ENCODE measurements at regions not wholly inside any gene's neighbourhood (a gene's known extent, or its start where the extent isn't known, plus 50 kb on each side); places are given as distances from the start of the nearest gene placed in this dataset.

DNA sequence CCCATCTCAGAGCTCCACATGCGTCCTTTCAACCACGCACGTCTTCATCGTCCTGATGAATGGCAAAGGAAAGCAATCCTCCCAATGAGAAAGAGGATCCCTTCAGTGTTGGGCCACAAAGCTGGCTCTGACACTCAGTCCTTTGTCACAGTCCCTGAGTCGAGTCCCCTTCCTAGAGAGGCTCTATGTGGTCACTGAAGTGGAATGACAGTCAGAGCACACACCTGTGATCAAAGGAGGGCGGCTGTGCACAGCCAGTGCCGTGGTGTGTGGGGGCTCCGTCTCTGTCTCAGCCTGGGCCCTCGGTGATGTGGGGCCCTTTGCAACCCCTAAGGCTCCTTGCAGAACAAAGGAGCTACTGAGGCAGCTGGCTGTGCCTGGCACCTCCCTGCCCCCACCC, 157.3 kb upstream of the APCDD1 start:
- no peak for TF ChIP-seq ZNF331 (CRISPR knock-in tag; IDR thresholded peaks at IDR 0.05; ENCODE audit: low read depth)
- TF ChIP-seq ZNF114 (CRISPR knock-in tag; IDR thresholded peaks at IDR 0.05), result no peak
- TF ChIP-seq NANOG (IDR thresholded peaks at IDR 0.05; ENCODE audit: borderline replicate concordance), result no peak
- TF ChIP-seq, protein P1, sequence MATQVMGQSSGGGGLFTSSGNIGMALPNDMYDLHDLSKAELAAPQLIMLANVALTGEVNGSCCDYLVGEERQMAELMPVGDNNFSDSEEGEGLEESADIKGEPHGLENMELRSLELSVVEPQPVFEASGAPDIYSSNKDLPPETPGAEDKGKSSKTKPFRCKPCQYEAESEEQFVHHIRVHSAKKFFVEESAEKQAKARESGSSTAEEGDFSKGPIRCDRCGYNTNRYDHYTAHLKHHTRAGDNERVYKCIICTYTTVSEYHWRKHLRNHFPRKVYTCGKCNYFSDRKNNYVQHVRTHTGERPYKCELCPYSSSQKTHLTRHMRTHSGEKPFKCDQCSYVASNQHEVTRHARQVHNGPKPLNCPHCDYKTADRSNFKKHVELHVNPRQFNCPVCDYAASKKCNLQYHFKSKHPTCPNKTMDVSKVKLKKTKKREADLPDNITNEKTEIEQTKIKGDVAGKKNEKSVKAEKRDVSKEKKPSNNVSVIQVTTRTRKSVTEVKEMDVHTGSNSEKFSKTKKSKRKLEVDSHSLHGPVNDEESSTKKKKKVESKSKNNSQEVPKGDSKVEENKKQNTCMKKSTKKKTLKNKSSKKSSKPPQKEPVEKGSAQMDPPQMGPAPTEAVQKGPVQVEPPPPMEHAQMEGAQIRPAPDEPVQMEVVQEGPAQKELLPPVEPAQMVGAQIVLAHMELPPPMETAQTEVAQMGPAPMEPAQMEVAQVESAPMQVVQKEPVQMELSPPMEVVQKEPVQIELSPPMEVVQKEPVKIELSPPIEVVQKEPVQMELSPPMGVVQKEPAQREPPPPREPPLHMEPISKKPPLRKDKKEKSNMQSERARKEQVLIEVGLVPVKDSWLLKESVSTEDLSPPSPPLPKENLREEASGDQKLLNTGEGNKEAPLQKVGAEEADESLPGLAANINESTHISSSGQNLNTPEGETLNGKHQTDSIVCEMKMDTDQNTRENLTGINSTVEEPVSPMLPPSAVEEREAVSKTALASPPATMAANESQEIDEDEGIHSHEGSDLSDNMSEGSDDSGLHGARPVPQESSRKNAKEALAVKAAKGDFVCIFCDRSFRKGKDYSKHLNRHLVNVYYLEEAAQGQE (IDR thresholded peaks at IDR 0.05; ENCODE audit: unreplicated experiment), result no peak
- TF ChIP-seq, protein P2, sequence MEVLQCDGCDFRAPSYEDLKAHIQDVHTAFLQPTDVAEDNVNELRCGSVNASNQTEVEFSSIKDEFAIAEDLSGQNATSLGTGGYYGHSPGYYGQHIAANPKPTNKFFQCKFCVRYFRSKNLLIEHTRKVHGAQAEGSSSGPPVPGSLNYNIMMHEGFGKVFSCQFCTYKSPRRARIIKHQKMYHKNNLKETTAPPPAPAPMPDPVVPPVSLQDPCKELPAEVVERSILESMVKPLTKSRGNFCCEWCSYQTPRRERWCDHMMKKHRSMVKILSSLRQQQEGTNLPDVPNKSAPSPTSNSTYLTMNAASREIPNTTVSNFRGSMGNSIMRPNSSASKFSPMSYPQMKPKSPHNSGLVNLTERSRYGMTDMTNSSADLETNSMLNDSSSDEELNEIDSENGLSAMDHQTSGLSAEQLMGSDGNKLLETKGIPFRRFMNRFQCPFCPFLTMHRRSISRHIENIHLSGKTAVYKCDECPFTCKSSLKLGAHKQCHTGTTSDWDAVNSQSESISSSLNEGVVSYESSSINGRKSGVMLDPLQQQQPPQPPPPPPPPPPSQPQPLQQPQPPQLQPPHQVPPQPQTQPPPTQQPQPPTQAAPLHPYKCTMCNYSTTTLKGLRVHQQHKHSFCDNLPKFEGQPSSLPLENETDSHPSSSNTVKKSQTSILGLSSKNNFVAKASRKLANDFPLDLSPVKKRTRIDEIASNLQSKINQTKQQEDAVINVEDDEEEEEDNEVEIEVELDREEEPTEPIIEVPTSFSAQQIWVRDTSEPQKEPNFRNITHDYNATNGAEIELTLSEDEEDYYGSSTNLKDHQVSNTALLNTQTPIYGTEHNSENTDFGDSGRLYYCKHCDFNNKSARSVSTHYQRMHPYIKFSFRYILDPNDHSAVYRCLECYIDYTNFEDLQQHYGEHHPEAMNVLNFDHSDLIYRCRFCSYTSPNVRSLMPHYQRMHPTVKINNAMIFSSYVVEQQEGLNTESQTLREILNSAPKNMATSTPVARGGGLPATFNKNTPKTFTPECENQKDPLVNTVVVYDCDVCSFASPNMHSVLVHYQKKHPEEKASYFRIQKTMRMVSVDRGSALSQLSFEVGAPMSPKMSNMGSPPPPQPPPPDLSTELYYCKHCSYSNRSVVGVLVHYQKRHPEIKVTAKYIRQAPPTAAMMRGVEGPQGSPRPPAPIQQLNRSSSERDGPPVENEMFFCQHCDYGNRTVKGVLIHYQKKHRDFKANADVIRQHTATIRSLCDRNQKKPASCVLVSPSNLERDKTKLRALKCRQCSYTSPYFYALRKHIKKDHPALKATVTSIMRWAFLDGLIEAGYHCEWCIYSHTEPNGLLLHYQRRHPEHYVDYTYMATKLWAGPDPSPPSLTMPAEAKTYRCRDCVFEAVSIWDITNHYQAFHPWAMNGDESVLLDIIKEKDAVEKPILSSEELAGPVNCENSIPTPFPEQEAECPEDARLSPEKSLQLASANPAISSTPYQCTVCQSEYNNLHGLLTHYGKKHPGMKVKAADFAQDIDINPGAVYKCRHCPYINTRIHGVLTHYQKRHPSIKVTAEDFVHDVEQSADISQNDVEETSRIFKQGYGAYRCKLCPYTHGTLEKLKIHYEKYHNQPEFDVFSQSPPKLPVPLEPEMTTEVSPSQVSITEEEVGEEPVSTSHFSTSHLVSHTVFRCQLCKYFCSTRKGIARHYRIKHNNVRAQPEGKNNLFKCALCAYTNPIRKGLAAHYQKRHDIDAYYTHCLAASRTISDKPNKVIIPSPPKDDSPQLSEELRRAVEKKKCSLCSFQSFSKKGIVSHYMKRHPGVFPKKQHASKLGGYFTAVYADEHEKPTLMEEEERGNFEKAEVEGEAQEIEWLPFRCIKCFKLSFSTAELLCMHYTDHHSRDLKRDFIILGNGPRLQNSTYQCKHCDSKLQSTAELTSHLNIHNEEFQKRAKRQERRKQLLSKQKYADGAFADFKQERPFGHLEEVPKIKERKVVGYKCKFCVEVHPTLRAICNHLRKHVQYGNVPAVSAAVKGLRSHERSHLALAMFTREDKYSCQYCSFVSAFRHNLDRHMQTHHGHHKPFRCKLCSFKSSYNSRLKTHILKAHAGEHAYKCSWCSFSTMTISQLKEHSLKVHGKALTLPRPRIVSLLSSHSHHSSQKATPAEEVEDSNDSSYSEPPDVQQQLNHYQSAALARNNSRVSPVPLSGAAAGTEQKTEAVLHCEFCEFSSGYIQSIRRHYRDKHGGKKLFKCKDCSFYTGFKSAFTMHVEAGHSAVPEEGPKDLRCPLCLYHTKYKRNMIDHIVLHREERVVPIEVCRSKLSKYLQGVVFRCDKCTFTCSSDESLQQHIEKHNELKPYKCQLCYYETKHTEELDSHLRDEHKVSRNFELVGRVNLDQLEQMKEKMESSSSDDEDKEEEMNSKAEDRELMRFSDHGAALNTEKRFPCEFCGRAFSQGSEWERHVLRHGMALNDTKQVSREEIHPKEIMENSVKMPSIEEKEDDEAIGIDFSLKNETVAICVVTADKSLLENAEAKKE (CRISPR knock-in tag; IDR thresholded peaks at IDR 0.05), result no peak
- no peak for TF ChIP-seq JUNB (IDR thresholded peaks at IDR 0.05; ENCODE audit: unreplicated experiment)
- TF ChIP-seq, protein P3, sequence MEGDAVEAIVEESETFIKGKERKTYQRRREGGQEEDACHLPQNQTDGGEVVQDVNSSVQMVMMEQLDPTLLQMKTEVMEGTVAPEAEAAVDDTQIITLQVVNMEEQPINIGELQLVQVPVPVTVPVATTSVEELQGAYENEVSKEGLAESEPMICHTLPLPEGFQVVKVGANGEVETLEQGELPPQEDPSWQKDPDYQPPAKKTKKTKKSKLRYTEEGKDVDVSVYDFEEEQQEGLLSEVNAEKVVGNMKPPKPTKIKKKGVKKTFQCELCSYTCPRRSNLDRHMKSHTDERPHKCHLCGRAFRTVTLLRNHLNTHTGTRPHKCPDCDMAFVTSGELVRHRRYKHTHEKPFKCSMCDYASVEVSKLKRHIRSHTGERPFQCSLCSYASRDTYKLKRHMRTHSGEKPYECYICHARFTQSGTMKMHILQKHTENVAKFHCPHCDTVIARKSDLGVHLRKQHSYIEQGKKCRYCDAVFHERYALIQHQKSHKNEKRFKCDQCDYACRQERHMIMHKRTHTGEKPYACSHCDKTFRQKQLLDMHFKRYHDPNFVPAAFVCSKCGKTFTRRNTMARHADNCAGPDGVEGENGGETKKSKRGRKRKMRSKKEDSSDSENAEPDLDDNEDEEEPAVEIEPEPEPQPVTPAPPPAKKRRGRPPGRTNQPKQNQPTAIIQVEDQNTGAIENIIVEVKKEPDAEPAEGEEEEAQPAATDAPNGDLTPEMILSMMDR (conservative IDR thresholded peaks at IDR 0.05; ENCODE audit: low read depth in 2 of 2), result no peak
- TF ChIP-seq EZH2phosphoT487 (IDR thresholded peaks at IDR 0.05; ENCODE audit: unreplicated experiment), result no peak
- TF ChIP-seq POLR2AphosphoS5 (IDR thresholded peaks at IDR 0.05; ENCODE audit: low read depth), result no peak
- no peak for TF ChIP-seq EZH2 (IDR thresholded peaks at IDR 0.05; ENCODE audit: low read depth, unreplicated experiment)
- no peak for TF ChIP-seq STAT1 (IDR thresholded peaks at IDR 0.05; ENCODE audit: unreplicated experiment)
- TF ChIP-seq, protein P4, sequence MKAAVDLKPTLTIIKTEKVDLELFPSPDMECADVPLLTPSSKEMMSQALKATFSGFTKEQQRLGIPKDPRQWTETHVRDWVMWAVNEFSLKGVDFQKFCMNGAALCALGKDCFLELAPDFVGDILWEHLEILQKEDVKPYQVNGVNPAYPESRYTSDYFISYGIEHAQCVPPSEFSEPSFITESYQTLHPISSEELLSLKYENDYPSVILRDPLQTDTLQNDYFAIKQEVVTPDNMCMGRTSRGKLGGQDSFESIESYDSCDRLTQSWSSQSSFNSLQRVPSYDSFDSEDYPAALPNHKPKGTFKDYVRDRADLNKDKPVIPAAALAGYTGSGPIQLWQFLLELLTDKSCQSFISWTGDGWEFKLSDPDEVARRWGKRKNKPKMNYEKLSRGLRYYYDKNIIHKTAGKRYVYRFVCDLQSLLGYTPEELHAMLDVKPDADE (IDR thresholded peaks at IDR 0.05), result no peak
- TF ChIP-seq CREB1 (CRISPR knock-in tag; IDR thresholded peaks at IDR 0.05; ENCODE audit: low read depth), result no peak
- H3K4me3 Mint-ChIP-seq, result no peak overlapping the region
- Histone ChIP-seq H3K4me2 (no peak overlapping the region), H3K27me3 (ENCODE audit: insufficient read depth) (no peaks in the 10 kb centered on the region), H3K27ac (ENCODE audit: low read depth) (no peak overlapping the region), H3K9me2 (ENCODE audit: insufficient read depth) (no peaks in the 10 kb centered on the region), H3K4me1 (ENCODE audit: insufficient read depth) (no peaks in the 10 kb centered on the region), H2AFZ (peak overlapping the region; percentile 38; the same call in 1 of the 2 replicates), H4K20me1 (replicated peaks; ENCODE audit: insufficient read depth) (no peaks in the 10 kb centered on the region), H3F3A (replicated peaks; ENCODE audit: low read depth) (no peaks in the 10 kb centered on the region), H3K79me2 (replicated peaks; ENCODE audit: insufficient read depth) (no peaks in the 10 kb centered on the region), H3K4me3 (no peak overlapping the region), H3K36me3 (ENCODE audit: insufficient read depth) (no peaks in the 10 kb centered on the region)
- peak; percentile 36; the same call in 2 of the 3 replicates for ATAC-seq
- DNase-seq (ENCODE audit: low spot score), result no peak
- peaks cover 5% of the 10 kb centered on the region for H3K27me3 Mint-ChIP-seq (ENCODE audit: insufficient read depth, low read depth, poor library complexity)
- H3K27ac Mint-ChIP-seq, result no peak overlapping the region
- no peaks in the 10 kb centered on the region; the same call in 2 of the 3 replicates for H3K36me3 Mint-ChIP-seq (ENCODE audit: low read depth)
- H3K9me3 Mint-ChIP-seq, result peaks cover 3% of the 10 kb centered on the region; the same call in 1 of the 3 replicates
- peaks cover 9% of the 10 kb centered on the region for H3K4me1 Mint-ChIP-seq
